NCI-H446 treated with DMSO at 0.1 percent for 48 hours (cell line): ENCODE measurements at regions not wholly inside any gene's neighbourhood (a gene's known extent, or its start where the extent isn't known, plus 50 kb on each side); places are given as distances from the start of the nearest gene placed in this dataset.
"Not testable (repeated sequence)": the region's sequence is repeated elsewhere in the genome, so short reads cannot be mapped to it uniquely, and the experiment has no call there.

Source experiments
- DNase-seq: peaks from one replicate; lab custom pipeline; 2025; lab: John Stamatoyannopoulos, UW

- no peak for DNase-seq
Observed at GRCh38 chr13:81025091-81025490, 684.2 kb upstream of the SPRY2 start.

DNA sequence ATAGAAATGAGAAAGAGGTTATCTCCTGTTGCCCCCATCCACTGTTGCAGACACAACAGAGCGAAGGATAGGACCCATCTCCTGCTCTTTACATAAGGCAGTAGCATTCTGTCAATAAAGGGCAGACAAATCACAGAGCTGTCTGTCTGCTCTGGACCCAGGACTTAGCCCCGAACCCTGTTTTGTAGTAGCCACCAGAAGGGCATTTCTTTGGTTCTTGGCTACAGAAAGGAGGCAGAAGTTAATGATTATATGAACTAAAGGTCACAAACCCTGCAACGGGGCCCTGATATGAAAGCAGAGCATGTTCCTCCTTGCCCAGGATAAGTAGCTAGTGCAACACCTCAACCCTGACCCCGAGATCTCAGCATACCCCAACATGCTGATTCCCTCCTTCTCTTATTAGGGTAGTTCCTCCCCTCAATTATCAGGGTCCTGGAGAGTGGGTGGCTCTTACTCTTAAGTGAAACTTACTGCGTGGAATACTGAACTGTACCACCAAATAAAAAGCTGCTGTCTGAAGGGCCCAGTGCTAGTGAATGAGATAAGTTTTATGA lies 680.4 kb upstream of the SPRY2 start:
- DNase-seq: no peak

DNA sequence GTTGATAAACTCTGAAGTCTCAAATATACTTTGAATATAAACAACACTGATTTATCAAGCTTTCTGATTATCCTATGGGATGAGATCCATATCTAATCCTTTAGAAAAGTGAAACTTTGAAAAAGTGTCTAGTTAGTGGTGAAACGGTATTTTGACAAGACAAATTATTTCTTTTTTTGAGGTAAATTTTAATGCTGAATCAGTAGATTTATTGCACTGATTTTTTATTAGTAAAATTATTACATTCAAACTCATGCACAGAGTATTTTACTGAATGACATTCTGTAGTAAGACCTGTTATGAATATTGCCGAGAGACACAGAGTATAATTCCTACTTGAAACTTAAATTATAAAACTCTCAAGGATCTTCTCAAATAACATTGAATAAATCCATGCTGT lies 679.1 kb upstream of the SPRY2 start:
- DNase-seq: no peak

GRCh38 chr13:81018936-81019335 lies 678.0 kb upstream of the SPRY2 start:
- DNase-seq: no peak

GRCh38 chr13:81017513-81018152 lies 676.7 kb upstream of the SPRY2 start:
- no peak for DNase-seq

DNA sequence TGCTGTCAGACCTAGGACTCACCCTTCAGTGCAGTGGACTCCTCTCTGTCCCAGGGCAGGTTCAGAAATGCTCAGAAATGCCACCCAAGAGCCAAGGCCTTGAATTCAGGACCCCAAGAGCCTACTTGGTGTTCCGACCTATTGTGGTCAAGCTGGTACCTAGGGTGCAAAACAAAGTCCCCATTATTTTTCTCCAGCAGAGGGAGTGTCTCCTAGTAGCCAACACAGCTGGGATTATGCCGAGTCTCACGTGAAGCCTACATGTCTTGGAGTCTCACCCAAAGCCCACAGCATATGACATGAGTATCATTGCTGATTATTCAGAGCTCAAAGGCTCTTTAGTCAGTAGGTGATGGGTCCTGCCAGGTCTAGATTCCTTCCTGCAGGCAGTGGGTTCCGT lies 671.1 kb upstream of the SPRY2 start:
- no peak for DNase-seq

GRCh38 chr13:81001828-81002385 lies 661.0 kb upstream of the SPRY2 start:
- DNase-seq: no peak

DNA sequence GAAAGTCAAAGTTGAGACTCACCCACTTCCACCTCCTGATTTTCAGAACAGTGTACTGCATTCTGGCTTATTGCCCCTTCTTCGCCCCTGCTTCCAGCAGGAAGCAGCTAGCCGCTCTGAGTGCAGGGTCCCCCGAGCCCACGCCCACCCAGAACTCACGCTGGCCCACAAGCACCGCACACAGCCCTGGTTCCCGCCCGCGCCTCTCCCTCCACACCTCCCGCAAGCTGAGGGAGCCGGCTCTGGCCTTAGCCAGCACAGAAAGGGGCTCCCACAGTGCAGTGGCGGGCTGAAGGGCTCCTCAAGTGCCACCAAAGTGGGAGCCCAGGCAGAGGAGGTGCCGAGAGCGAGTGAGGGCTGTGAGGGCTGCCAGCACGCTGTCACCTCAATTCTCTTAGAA lies 657.7 kb upstream of the SPRY2 start:
- DNase-seq: not testable (repeated sequence)

DNA sequence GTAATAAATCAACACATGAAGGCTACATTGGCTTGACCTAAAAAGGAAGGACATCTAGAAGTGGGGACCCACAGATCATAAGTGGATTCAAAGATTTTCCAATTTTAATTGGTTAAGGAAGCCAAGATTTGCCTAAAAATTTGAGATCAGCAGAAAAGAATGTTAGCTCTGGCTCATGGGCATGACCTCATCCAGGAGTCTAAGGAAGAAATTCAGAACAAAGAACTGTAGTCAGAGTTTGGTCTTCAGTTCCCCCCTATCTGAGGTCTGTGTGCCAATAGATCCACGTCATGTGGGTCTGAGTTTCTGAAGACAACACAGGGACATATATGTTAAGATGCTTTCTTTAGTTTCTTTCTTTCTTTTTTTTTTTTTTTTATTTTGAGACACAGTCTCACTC lies 648.8 kb upstream of the SPRY2 start:
- DNase-seq: no peak

DNA sequence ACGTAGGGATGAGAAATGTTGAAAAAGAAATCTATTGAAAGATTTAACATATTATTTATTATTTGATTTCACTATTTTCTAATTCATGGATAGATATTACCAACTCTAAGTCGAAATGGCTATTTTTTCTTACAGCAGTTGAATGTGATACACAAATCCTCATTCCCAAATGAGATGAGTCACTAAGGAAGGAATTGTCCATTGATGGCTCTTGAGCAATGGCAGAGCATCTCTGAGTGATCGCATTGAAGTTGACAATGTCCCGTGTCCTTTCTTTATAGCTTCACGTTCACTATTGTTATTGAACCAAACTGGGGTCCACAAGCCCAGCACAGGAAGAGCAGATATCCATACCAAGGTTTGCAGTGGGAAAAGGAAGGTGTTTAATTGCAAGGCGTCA lies 648.3 kb upstream of the SPRY2 start:
- no peak for DNase-seq

- no peak for DNase-seq
Observed at GRCh38 chr13:80988391-80989151, 647.6 kb upstream of the SPRY2 start.

- peak; percentile 5 for DNase-seq
Observed at GRCh38 chr13:80979035-80979641, 638.2 kb upstream of the SPRY2 start.

- no peak for DNase-seq
Observed at GRCh38 chr13:80977168-80977567, 636.2 kb upstream of the SPRY2 start.

GRCh38 chr13:80975903-80976302 lies 635.0 kb upstream of the SPRY2 start:
- DNase-seq: no peak

DNA sequence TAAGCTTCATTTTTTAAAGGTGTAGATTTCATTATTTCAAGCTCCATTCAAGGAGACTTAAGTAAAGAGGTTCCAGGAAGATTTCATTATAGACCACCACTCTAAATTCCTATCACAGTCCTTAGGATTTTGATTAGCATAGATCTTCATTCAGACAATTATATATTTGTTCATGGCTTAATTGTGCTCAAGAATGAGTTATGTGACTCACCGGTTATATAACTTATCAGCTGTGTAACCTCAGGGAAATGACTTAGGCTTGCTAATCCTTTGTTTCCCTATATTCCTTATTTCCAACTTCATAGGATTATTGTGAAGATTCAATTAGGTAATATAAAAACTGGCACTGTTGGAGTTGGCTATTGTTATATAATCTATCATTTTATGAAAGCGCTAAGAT lies 632.8 kb upstream of the SPRY2 start:
- DNase-seq: no peak

DNA sequence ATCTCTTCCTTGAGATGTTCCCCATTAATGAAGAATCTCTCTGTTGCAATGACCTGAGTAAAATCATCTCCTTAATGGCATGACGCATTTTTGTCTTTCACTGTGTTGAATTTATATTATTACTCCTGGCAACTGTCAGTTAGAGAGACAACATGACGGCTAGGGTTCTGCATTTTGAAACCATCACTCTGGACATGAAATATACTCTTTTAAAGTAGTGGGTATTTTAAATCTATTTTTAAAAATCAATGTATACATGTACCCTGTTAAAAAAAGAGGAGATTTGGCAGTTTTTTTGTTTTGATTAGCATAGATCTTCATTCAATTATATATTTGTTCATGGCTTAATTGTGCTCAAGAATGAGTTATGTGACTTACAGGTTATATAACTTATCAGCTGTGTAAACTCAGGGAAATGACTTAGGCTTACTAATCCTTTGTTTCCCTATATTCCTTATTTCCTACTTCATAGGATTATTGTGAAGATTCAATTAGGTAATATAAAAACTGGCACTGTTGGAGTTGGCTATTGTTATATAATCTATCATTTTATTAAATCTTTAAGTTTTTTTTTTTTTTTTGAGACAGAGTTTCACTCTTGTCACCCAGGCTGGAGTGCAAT lies 632.0 kb upstream of the SPRY2 start:
- DNase-seq: no peak

DNA sequence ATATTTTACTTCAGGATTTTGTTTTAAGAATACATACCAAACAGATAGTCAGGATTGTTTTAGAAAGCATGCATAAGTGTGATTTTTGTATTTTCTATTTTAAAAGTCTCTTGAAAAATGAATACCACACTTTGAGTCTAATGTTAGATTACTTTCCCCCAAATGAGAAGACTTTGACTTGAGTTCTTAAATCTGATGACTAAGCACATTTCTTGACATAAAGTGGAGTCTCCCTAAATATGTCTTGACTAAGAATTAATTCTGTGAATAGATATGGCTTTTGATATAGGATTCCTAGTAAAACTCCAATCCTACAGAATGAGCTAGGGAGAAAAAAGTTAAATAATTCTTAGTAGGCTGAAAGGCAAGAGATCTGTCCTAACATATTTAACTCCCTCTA lies 624.2 kb upstream of the SPRY2 start:
- DNase-seq: no peak

DNA sequence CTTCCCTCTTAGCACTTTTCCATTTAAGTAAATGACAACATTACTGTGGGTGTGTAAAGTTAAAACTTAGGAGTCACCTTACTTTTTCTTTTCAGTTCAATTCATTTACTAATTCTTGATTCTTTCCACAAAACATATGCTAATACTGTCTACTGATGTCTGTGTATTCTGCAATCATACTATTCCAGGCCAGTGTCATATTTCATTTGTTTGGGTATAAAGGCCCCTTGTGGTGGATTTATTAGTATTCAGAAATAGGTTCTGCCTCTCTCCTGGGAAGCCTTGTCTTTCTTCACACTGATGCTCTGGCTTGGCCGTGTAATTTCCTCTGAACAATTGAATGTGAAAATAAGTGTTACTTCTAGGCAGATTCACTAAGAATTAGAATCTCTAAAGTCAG lies 621.9 kb upstream of the SPRY2 start:
- DNase-seq: no peak

DNA sequence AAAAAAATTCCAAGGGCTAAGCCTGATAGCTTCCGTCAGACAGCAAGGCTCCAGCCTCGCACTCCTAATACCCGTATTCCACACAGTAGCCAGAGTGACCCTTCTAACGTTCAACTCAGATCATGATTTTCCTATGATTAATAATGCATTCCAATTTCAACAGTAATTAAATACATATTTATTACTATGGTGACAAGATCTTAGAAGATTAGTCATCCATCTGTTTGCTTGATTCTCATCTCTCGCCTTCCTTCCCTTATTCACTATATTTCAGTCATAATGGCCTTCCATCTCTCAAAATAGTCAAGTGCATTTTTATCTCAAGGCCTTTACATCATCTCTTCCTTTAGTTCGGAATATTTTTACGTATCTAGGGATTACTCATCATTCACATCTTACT lies 621.2 kb upstream of the SPRY2 start:
- DNase-seq: no peak

DNA sequence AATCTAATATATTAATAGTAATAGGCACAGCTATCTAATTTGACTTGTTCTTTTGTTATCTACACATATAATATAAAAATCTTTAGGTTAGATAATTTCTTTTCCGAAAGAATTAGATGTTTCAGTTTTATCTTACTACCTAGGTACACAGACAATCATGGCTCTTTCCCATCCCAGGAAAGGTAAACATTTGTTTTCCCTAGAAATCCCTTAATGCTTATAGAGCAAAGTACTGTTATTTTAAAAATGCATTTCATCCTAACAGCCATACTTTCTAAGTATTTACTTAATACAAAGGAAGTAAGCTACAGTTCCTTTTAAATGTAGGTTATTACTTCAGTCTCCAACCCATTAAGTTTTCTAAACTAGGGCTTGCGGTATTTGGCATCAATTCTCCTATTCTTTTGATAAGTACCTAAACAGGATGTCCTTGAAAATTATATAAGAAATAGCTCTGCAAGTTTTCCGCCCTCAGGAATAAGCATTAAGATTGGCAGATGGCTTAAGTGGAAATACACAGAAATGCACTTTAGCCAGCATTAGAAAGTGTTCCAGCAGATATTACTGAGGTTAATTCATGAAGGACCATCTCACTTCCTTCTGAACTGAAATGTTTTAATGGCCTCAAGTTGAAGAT lies 616.2 kb upstream of the SPRY2 start:
- DNase-seq: no peak

DNA sequence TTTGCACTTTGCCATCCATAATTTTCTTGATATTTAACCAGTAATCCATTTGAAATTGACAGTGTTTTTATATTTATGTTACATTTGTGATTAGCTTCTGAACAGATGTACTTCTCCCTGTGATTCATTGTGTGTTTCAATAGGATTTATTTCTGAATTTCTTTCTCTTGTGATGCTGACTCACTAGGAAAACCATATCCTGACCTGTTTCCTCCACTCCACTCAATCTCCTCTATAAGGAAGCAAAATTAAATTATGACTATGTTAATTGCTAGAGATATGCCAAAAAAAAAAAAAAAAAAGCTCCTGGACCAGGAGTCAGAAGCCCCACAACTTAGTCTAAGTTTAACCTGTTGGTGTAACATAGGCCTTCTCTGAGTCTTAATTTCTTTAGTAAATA lies 614.6 kb upstream of the SPRY2 start:
- DNase-seq: no peak

GRCh38 chr13:80952158-80952557 lies 611.2 kb upstream of the SPRY2 start:
- no peak for DNase-seq
